HS-5 (cell line): ENCODE measurements at regions not wholly inside any gene's neighbourhood (a gene's known extent, or its start where the extent isn't known, plus 50 kb on each side); places are given as distances from the start of the nearest gene placed in this dataset.

Source experiments
- DNase-seq: peaks from one replicate; pipeline ENCODE4 v3.0.0-alpha.2; 2012; ENCODE audit warnings: low read depth

DNA sequence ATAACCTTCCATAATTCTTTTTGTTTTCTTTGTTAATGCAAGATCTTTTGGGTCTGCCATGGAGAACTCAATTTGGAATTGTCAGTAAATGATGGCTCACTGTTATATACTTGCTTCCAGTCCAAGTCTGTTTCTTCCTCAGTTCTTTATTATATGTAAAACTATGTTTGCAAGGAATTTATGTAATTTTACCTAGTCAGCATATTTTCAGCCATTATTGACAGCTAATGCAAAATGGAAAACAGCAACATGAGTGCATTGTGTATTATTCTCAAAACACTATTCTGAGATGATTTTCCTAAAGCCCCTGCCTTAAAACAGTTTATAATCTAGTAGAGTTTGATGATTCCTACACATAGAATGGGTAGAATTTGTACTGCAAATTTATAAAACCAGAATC lies 167.5 kb downstream of the TANC2 start:
- no peak for DNase-seq

- no peak for DNase-seq
Observed at GRCh38 chr17:63134867-63135266, 168.8 kb downstream of the TANC2 start.

DNA sequence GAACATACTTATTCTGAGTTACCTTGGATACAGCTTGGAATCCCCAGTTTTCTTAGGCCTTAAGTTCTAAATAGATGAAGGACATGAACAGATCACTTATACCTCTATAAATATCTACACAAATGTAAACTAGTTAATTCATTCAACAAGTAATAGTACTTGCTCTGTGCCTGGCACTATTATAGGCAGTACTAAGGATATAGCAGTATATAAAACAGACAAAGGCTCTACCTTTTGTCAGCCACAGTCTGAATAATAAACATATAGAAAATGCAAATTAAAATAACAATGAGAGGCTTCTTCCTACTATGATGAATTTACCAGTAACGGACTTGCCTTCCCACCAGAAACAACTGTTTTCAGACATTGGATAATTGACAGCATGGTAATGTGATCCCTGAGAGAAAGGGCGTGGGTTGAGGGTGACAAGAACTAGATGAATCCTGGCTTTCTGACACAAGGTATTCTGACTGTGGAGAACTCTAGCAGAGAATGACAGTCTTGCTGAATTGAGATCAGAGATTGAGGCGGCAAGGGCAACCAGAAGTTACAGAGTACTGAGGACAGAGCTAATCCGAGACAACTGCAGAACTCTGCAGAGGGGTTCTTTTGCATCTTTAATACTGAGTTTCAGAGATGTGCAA lies 170.5 kb downstream of the TANC2 start:
- no peak for DNase-seq

DNA sequence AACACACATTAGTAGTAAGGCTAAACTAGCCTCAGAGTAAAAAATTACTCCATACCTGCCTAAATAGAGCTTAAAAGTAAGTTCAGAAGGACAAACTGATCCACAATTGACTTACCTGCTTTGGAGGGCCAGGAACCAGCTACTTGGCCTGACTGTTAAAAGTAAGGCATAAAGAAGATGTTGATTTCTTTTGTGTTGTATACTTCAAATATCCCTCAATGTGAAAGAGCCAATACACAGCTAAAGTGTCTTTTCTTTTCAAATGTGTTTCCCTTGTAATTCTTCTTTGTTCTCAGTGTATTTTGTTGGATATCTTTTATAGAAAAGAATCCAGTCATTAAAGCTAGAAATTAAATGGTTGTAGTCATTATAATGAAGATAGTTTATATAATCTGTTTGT lies 171.1 kb downstream of the TANC2 start:
- DNase-seq: no peak

DNA sequence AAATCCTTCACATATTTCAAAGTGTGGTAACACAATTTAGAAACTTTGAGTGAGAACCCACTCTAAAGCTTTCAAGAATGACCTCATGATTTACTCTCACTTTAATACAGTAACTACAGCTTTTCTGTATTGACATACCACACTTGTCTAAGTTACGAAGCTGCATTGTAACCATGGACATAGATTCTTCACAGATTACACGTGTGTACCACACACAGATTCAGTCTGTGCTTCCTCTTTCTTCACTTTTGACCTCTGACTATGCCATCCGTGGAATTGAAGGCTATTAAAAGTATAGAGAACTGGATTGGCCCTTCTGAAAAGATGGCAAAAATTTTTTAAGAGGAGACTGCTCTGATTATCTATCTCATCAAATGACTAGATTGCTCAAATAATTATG lies 172.7 kb downstream of the TANC2 start:
- DNase-seq: no peak

- DNase-seq: no peak
Observed at GRCh38 chr17:63139356-63139755, 173.3 kb downstream of the TANC2 start.

- no peak for DNase-seq
Observed at GRCh38 chr17:63140255-63140654, 174.2 kb downstream of the TANC2 start.

GRCh38 chr17:63142836-63143235 lies 176.8 kb downstream of the TANC2 start:
- DNase-seq: no peak

DNA sequence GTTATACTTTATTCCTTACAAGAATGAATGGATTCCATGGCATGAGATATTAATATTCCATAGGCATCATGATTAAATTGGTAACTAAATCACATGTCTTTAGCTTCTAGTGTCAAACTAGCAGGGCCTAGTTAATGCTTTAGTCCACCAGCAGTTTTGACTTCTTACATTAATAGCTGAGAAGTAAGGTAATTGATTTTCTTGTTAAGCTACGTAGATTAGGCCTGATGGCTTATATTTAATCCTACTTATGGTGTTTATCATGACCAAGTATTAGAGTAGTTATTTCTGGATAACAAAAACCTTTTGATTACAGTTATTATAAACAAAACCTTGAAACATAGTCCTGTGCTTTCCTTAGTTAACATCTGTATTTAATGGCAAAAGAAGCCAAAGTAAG lies 184.5 kb downstream of the TANC2 start:
- no peak for DNase-seq

DNA sequence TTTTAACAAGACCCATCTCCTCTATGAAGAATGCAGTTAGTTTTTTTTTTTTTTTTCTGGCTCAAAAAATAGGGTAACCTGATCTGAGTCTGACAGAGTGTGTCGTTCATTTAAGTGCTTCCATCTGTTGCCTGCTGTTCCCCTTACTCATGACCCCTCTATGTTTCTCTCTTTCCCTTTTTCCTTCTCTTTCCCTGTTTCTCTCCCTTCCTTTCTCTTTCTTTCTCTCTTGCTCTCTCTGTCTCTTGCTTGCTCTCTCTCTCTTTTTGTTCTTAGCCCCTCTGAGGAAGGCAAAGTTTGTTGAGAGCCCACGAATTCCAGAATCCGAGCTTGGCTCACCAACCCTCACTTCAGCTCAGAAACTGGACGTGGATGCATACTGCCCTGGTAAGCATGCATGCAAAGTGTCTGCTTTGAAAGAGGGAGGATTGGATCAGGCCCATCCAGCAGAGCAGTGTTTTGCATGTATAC lies 185.0 kb downstream of the TANC2 start:
- no peak for DNase-seq

DNA sequence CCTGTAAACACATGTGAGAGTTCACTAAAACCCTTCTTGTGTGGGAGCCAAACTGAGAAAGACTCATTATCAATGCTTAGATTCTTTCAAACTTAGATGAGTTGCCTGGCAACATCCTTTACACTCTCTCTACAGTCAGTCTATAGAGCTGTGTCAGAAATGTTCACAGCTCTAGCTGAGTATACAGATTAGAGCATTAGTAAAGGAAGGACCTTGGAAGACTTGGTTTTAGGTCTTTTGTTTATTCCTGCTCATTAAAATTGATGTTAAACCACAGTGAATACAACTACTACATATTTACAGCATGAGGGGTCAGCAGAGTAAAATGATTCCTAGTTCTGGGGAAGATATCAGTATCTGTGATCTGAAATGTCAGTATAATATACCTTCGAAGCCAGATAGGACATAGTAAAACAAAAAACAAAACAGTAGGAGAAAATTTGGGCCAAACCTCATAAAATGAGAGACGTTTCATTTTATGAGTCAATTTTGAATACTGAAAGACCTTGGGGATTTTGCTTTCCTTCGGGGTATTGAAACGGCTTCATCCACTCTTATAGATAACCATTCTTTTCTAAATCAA lies 186.0 kb downstream of the TANC2 start:
- DNase-seq: no peak

DNA sequence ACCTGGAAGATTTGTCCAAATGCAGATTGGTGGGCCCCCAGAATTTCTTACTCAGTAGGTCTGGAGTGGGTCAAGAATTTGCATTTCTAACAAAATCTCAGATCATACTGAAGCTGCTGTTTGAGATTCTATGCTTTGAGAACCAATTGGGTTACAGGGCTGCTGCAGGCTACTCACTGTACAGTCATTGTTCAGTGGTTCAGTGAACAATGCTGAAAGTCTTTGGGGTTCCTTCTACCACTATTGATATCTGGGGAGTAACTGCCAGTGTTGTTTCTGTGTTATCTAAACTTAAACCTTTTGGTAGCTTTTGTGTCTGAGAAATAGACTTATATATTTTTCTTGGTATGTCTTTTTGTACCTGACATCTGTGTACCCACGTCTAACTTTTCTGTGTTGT lies 187.5 kb downstream of the TANC2 start:
- no peak for DNase-seq

DNA sequence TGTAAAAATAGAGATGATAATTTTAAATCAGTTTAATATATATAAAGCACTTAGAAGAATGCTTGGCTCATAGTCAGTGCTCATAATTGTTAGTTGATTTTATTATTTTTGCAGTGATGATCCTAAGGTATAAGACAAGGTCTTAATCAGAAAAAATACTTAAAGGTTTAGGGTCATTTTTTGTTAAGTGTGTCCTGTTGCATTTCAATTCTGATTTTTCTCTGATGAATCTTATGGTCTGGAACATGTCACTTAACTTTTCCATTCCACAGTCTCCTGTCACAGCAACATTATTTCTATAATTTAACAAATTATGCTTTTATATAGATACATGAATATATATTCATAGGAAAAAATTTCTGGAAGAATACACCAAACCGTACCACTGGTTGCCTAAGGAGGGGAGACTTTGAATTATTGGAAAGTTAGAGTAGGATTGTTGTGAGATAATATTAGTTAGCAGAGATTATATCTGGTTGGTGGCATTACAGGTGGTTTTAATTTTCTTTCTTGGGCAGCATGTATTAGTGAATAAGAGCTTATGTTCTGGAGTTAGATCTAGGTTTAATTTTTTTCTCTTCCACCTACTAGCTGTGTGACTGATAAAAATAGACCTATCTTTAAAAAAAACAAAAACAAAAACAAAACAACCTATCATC lies 188.7 kb downstream of the TANC2 start:
- DNase-seq: no peak

DNA sequence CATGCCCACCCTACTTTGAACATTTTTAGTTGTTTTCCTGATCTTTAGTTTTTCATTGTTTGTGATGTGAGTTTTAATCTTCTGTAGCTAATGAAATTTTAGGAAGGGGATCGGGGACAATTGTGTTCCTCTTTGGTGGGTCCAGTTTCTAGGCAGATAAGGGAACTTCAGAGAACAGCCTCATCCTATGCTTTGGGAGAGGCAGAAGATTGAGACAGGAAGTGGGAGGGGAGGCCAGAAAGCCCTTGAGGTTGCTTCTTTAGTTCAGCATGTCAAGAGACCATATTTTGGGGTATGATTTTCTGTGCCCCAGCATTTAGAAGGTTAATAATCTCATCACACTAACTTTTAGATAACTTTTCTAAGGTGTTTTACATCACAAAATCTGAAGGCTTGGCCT lies 191.0 kb downstream of the TANC2 start:
- no peak for DNase-seq

DNA sequence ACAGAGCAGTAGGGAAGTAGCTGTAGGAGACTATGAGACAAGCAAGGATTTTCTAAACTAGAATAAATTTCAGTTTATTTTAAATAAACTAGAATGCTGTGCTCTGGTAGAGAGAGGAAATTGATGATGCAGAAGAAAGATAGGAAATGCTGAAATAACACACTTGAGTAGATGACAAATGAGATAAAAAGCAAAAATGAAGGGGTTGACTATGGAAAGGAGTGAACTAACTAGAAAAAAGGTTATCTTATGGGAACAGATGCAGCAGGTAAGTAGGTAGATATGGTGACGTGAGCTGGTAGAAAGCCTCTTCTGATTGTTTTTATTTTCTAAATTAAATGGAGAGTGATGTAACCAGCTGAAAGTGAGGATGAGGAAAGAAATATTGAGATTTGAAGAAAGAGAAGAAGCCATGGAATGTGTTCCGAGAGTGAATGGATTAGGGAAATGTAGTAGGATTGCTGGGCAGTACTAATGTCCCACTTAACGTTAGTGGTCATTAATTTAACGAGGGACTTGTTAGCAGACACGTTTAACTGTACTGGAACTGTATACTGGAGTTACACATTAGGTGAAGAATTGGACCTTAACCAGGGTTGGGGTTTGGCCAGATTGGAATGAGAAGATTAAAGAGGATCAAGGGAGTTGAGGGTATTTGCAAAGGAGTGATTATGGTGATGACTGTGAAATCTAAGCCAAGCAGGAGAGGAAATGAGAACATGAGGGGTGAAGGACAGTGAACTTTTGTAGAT lies 196.5 kb downstream of the TANC2 start:
- DNase-seq: no peak

DNA sequence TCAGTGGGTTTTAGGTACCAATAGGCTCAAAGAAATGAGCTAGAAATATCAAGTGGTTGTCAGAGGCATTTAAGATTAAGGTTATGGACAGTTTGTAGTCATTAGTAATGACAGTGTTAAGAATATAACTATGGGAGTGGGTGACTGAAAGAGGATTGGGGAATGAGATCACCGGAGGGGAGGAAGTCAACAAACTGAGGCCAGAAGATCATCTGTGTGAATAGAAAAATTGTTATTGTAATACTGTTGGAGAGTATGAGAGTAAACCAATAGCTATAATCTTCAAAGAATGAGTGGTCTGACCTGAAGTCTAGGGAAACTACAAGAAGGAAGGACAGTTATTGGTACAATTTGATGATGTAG lies 197.1 kb downstream of the TANC2 start:
- no peak for DNase-seq

GRCh38 chr17:63165400-63165799 lies 199.4 kb downstream of the TANC2 start:
- no peak for DNase-seq

DNA sequence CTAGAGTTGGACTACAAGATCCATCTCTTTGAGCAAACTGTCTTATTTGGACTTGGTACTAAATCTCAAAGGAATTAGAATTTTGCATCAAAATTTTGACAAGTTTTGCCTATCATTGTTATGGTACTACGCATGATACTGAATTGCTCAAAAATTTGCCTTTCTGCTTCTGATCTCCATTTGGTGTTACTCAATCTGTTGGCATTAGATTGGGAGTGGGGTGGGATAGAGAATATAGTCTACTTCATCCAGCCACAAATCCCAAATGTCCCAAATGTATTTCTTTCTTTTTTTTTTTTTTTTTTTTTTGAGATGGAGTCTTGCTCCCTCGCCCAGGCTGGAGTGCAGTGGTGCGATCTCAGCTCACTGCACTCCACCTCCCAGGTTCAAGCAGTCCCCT lies 204.8 kb downstream of the TANC2 start:
- no peak for DNase-seq

DNA sequence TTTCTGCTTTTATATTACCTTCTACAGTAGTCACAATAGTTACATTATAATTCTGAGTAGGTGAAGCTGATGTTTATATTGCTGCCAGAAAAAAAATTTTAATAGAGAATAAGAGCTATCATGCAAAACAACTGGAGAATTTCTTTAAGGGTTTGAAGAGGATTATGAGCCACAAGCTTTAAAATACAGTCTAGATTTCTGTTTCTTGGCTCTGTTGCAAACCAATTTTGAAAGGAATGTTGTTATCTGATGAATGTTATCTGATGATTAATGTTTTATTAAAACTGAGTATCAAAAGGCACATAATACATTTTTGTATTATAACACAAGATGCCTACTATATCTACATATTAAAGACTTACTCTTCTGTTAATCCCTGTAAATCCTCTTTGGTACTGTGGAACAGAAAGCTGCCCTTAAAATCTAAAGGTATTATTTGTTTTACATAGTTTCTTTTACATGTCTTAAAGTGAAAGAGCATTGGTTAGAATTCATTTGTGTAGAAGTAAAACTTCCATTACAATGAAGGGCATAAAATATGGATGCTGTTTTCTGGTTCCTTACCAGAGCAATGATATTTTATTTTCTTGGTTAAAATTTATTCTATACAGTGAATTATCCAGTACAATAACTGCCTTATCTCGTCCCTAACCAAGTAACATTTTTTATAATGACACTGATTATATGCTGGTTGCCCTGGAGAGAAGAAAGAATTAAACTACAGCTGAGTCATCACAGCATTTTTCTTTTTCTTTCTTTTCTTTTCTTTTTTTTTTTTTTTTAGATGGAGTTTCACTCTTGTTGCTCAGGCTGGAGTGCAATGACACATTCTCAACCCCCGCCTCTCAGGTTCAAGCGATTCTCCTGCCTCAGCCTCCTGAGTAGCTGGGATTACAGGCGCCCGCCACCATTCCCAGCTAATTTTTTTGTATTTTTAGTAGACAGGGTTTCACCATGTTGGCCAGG lies 205.7 kb downstream of the TANC2 start:
- no peak for DNase-seq

DNA sequence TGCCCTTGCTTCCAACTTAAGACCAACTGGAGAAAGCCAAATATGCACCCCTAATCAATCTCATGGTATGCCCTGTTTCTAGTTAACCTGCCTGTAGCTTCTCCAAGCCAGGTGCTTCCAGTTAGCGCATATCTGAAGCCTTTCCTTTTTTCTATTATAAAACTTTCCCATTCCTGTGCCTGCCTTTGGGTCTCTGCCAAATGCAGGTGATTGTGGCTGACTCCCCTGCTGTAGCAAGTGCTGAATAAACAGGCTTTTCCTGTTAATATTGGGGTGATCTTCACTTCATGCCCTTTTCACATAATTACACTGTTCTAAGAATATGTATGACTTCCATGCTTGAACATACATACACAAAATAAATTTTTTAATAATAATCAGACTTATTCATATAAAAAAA lies 207.4 kb downstream of the TANC2 start:
- DNase-seq: no peak

GRCh38 chr17:63173903-63174302 lies 207.9 kb downstream of the TANC2 start:
- DNase-seq: no peak

DNA sequence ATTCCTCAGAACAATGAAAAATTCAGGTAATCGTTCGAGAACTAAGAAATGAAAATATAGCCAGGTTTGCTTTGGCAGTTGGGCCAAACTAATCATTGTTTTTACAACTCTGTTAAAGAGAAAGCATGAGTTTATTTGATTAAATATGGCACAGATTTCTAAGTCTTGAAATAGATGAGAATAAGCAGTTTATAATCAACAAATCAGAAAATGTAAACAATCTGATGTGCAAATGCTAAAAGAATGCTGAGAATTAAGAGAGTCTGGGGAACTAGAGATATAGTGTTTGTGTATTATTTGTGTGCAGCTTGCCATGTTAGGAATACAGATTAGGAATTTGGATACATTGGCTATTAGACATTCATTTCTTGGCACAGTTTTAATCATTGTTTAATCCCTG lies 212.5 kb downstream of the TANC2 start:
- no peak for DNase-seq
